Mucosa of descending colon (tissue), 3 donors: ENCODE measurements at regions not wholly inside any gene's neighbourhood (a gene's known extent, or its start where the extent isn't known, plus 50 kb on each side); places are given as distances from the start of the nearest gene placed in this dataset.
"Not testable (repeated sequence)": the region's sequence is repeated elsewhere in the genome, so short reads cannot be mapped to it uniquely, and the experiment has no call there.

Experiments
- ATAC-seq: fragments of 200-7000 bp; cut with Tn5 transposase; one replicate; pipeline ENCODE4 v1.9.1; 2020; ENCODE audit warnings: mild to moderate bottlenecking, moderate library complexity
- DNase-seq, 3 donors: peaks; one replicate each; pipeline ENCODE4 v3.0.0-alpha.2; 2020
- H3K36me3 ChIP-seq: fragments of 200-600 bp; one replicate; pipeline ENCODE4 v1.8.0; 2021; ENCODE audit warnings: low read depth, mild to moderate bottlenecking
- H3K4me1 ChIP-seq: fragments of 200-600 bp; one replicate; pipeline ENCODE4 v1.8.0; 2021; ENCODE audit warnings: low read depth, mild to moderate bottlenecking
- H3K4me3 ChIP-seq: fragments of 200-600 bp; one replicate; pipeline ENCODE4 v1.8.0; 2021; ENCODE audit warnings: mild to moderate bottlenecking
- H3K9me3 ChIP-seq: fragments of 200-600 bp; one replicate; pipeline ENCODE4 v1.8.0; 2021; ENCODE audit warnings: mild to moderate bottlenecking
- CTCF ChIP-seq: fragments of 200-600 bp; IDR thresholded peaks from one replicate; pipeline ENCODE4 v1.8.0; 2022; ENCODE audit warnings: antibody characterized with exemption, mild to moderate bottlenecking
- intact Hi-C, 2 donors: fragments of 100-400 bp; cut with DNase I in 1 of 2; cut with micrococcal nuclease in 1 of 2; formaldehyde crosslinking; loops; one replicate each; pipeline versions ENCODE4 v1.11.0 to v1.11.1; 2022; cut with DNase I, micrococcal nuclease
- donor health status: DM: no; HTN: no; CAD: no; lungs with moderate emphysema.
- donor health status: DM: no; HTN: no; CAD: no.
- donor health status: DM: no; HTN: yes; CAD: no.

GRCh38 chr7:79513261-79513660, 59.8 kb upstream of the MAGI2 start:
- Histone ChIP-seq H3K9me3 (no peaks in the 10 kb centered on the region), H3K4me3 (no peak overlapping the region), H3K36me3 (no peaks in the 10 kb centered on the region), H3K4me1 (no peaks in the 10 kb centered on the region)
- TF ChIP-seq CTCF: no peak
- intact Hi-C loops: no loop called here
- ATAC-seq (no peak), DNase-seq (no peak)

- DNase-seq (no peak), ATAC-seq (no peak)
- TF ChIP-seq CTCF: no peak
- no peaks in the 10 kb centered on the region for H3K36me3 ChIP-seq
- no peak overlapping the region for H3K4me3 ChIP-seq
- no peaks in the 10 kb centered on the region for H3K4me1 ChIP-seq
- intact Hi-C loops: no loop called here
- H3K9me3 ChIP-seq: no peaks in the 10 kb centered on the region
Measured at GRCh38 chr7:79512261-79512660, 58.8 kb upstream of the MAGI2 start.

- H3K9me3 ChIP-seq, DNase-seq, H3K36me3 ChIP-seq, ATAC-seq, H3K4me3 ChIP-seq, intact Hi-C loops, H3K4me1 ChIP-seq: not testable (repeated sequence)
Measured at GRCh38 chr7:79511056-79511455, 57.6 kb upstream of the MAGI2 start.

GRCh38 chr7:79507131-79507530, 53.7 kb upstream of the MAGI2 start:
- no peaks in the 10 kb centered on the region for H3K36me3 ChIP-seq
- no peak for TF ChIP-seq CTCF
- no peak overlapping the region for H3K4me3 ChIP-seq
- intact Hi-C loops: no loop called here
- DNase-seq: no peak
- ATAC-seq: no peak
- no peaks in the 10 kb centered on the region for H3K4me1 ChIP-seq
- H3K9me3 ChIP-seq: no peaks in the 10 kb centered on the region

GRCh38 chr7:79506481-79506880, 53.0 kb upstream of the MAGI2 start:
- TF ChIP-seq CTCF: no peak
- DNase-seq (no peak), ATAC-seq (no peak)
- Histone ChIP-seq H3K4me1 (no peaks in the 10 kb centered on the region), H3K9me3 (no peaks in the 10 kb centered on the region), H3K4me3 (no peak overlapping the region), H3K36me3 (no peaks in the 10 kb centered on the region)
- intact Hi-C loops: no loop called here

- no peak for ATAC-seq
- intact Hi-C loops: no loop called here
- TF ChIP-seq CTCF: no peak
Measured at GRCh38 chr7:79504607-79505389, 51.3 kb upstream of the MAGI2 start.

More at GRCh38 chr7:79504607-79505389, 51.3 kb upstream of the MAGI2 start:
- H3K9me3 ChIP-seq: no peaks in the 10 kb centered on the region
- no peak overlapping the region for H3K4me3 ChIP-seq
- H3K4me1 ChIP-seq: no peaks in the 10 kb centered on the region
- H3K36me3 ChIP-seq: no peaks in the 10 kb centered on the region
- DNase-seq: no peak
